GM19035 (cell line): ENCODE measurements at regions not wholly inside any gene's neighbourhood (a gene's known extent, or its start where the extent isn't known, plus 50 kb on each side); places are given as distances from the start of the nearest gene placed in this dataset.
"Not testable (repeated sequence)": the region's sequence is repeated elsewhere in the genome, so short reads cannot be mapped to it uniquely, and the experiment has no call there.

Source experiments
- ATAC-seq: cut with Tn5 transposase; IDR thresholded peaks from one replicate; pipeline ENCODE4 v1.9.1; 2021; ENCODE audit not compliant: unreplicated experiment

DNA sequence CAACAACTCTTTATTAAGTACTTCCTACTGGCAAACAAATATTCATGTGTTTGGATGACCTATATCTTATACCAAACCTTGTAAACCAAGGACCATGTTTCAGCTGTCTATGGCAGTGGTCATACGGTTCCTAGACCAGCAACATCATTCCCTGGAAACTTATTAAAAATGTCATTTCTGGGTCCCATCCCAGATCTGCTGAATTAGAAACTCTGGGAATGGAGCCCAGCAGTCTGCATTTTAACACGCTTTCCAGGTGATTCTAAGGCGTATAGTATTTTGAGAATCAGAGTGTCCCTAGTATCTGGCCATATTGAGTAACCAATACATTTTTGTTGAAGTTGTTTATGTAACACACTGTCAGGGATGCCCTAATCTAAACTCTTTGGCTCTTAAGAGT, 363.4 kb upstream of the LRRC3B start:
- ATAC-seq: no peak

DNA sequence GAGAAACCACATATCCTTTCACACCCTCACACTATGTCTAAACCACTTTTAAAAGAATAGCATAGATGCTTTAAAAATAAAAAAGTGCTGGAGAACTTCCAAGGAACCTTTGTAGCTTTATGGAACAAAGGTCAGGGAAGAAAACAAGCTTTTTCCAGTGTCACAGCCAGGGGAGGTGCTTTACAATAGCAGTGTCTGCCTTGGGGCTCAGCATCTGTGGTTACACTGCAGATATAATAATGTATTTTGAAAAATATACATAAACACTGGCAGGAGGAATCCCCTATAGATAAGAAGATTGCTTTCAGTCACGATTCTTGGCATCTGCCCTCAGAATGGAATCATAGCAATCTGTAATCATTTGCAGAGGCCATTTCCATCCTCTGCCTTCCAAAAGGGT, 362.4 kb upstream of the LRRC3B start:
- no peak for ATAC-seq

DNA sequence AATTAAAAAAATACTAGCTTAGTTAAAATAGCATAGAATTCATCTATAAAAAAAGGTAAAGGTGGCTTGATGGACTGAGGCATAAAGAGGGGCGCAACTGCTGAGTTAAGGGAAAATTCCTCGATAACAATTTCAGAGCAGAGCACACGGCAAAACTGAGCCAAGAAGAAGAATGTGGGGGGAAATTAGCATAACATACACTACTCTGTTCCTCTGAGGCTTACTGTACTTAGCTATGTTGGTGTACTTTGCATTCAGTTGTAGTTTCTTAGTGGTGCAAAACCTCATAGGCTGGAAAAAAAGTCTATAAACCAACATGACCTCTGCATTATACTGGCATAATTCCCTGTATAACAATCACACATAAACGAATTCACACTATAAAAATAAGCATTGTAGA, 357.9 kb upstream of the LRRC3B start:
- no peak for ATAC-seq

DNA sequence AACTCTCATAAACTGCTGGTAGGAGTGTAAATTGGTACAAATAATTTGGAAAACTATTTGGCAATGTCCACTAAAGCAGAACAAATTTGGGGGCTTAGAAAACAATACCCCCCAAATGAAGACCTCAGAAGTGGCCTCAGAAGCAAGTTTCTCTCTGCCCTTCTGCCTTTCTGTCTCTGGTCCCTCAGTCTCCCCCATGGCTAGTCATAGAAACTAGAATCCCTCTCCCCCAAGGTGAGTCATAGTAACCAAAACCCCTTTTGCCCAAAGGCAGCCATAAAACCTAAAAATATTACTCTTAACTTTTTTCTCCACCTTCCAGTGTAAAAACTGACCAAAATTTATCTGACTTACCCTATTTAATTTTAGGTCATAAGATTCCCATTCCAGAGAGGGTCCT, 350.7 kb upstream of the LRRC3B start:
- no peak for ATAC-seq

DNA sequence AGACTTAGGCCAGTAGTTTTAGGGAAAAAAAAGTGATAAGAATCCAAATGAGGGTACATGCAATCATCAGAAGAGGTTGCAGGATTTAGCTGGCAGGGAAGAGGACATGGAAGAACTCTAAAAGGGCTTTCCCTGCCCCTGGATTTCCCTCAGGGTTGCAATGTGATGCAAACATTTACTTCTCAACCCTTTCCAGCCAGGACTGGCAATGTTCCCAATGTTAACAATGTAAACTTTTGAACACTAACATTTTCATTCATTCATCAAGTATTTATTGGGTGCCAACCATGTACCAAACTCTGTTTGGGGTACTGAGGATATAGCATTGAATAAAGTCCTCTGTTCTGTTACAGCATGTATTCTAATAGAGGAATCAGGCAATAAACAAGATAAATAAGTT, 349.4 kb upstream of the LRRC3B start:
- ATAC-seq: no peak

DNA sequence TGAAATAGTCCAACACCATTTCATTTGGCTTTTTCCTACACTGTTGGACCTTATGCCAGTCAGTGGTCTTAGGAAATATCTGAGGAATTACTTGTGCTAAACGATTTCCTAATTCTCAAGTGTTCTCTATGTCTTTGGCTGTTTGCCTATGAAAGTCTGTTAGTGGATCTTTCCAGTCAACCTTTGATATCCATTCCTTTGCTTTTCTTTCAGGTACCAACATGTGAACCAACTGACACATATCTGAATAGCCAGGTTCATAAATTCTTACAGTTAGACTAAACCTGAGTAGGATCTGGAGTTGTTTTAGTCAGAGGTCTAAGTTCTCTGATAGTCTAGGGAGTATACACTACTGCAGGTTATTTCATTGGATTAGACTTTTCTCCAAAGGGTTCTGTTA, 343.5 kb upstream of the LRRC3B start:
- ATAC-seq: no peak

DNA sequence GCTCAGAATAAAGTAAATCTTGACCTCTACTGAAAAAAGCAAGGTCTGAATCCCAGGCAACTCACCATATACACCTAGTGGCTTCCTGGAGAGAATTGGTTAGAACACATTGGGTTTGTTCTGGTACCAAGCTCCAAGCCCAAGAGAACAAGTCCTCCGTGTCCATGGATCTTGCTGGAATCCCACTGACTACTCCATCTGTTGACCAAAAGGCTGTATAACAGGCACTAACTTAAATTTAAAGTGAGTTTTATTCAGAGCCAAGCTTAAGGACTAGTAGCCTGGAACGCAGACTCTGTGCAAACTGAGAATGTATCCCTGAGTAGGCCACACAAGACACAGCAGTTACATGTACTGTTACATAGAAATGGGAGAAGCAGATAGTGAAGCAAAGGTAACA, 342.1 kb upstream of the LRRC3B start:
- ATAC-seq: no peak

DNA sequence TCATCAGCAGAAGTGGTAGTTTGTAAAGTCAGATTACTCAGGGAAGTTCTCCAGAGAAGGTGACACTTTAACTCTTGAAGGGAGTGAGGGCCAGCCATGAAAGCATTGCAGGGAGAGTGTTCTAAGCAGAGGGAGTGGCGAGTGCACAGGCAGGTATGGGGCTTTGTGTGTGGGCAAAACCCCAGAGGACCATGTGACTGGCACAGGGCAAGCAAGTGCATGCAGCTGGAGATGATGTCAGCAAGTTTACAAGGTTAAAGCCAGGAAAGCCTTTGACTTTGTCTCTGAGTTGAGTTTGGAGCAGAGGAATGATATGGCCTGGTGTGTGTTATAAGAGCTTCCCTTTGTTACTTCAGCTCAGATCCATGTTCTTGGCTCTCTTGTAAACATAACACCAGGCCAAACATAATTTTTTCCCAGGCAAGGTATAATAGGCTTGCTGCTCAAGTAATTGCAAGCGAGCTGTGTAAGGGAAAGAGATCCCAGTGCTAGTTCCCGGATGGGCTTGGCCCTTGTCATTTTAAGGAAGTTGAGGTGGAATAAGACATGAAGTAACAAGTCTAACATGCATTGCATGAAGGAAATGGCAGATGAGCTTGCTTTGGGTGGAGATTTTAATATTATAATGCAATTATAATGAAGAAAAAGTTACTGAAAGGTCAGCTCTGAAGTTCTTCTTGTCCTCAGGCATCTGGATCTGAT, 341.1 kb upstream of the LRRC3B start:
- ATAC-seq: no peak

DNA sequence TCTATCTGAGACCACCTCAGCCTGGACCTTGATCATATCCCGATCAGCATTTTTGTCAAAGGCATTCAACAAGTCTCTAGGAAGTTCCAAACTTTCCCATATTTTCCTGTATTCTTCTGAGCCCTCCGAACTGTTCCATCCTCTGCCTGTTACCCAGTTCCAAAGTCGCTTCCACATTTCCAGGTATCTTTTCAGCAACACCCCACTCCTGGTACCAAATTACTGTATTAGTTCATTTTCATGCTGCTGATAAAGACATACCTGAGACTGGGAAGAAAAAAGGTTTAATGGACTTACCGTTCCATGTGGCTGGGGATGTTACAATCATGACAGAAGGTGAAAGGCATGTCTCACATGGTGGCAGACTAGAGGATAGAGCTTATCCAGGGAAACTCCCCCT, 338.1 kb upstream of the LRRC3B start:
- ATAC-seq: not testable (repeated sequence)

DNA sequence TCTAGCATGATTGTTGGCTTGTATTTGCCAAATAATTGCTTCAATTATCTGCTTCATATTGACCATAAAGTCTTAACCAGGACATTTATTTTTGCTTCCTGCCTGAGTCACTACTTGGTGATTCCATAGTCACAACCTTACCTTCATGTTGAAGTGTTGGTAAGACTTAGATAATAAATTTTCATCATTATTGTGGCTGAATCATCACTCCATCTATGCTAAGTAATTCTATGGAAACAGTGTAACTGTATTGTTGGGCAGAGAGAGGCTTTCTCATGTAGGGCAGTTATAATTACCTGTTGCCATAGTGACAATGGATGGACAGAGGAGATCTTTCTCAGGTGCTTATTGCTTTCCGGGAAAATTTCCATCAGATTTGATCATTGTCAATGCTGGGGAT, 330.7 kb upstream of the LRRC3B start:
- no peak for ATAC-seq

DNA sequence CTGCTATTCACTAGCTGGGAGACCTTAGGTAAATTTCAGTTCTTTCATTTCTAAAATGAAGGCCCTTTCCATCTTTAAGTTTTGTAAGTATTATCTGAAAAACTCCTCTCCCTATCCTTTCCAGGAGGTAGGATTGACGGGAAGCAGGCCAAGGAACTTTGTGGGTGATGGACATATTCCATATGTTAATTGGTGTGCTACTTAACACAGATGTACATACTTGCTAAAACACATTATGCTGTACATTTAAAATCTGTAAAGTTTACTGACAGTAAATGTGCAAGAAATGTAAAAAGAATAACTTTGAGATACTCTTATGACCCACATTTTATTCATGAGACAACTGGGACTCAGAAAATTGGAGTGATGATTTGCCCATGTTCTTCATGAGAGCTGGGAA, 329.8 kb upstream of the LRRC3B start:
- ATAC-seq: no peak

DNA sequence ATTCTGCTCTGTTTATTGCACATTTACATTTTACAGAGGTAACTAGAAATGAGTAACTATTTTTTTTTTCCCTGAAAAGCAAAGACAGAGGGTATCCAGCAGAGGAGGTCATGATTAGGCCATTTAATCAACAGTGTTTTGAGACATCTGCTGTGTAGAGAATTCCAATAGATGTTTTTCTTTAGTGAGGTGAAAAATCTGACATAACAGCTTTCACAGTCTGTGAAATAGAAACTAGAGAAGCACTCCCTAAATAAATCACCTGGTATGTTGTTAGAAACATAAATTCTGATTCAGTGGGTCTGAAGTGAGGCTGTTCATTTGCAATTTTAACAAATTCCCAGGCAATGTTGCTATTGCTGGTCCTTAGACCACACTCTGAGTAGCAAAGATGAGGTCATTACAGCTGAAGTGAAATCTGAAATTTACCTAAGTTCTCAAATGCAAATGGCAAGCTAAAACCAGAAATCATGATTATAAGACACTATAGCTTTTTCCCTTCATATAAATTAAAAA, 329.2 kb upstream of the LRRC3B start:
- no peak for ATAC-seq

DNA sequence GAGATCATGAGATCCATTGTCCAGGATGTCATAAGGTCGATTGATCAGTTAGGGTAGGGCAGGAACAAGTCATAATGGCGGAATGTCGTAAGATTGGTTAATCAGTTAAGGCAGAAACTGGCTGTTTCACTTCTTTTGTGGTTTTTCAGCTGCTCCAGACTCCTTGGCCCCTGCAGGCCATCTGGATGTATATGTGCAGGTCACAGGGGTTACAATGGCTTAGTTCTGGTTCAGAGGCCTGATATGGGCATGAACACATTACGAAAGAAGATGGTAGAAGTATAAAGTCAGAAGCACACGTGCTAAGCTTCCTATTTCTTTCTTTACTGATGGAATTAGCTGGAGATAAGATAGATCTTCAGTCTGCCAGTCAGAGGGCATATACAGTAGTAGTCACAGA, 315.4 kb upstream of the LRRC3B start:
- ATAC-seq: no peak

DNA sequence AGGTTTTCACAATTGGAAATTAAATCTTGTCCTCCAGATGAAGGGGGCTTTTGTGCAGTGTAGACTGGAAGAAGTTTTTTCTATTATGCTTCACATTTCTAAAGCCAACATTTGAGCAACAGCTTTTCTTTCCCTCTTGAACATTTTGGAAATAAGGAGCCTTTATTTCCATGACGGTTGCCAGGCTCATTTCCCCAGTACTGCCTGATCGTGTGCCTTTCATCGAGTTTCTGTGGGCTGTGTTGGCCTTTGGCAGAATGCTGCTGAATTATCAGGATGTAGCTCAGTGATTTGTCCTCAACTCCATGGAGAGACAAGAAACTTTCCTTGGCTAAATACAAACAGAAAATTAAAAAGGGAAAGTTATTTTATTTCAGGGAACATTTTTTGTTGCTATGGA, 314.8 kb upstream of the LRRC3B start:
- ATAC-seq: no peak

DNA sequence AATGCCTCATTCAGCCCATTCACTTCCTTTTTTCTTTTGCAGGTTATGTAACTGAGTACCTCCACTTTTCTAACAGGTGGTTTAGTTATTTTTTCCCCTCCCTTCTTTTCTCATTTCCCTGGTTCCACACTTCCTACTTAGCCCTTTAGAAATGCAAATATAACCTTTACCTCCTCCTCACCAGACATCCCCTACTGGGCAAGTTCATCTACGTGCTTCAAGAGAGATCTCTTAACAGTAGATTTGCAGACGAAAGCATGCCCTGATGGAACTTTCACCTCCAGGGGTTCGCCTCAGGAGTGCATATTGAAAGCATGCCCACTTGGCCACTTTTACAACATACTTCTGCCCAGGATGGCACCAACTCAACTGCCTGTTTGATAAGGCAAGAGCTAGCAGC, 314.1 kb upstream of the LRRC3B start:
- no peak for ATAC-seq

DNA sequence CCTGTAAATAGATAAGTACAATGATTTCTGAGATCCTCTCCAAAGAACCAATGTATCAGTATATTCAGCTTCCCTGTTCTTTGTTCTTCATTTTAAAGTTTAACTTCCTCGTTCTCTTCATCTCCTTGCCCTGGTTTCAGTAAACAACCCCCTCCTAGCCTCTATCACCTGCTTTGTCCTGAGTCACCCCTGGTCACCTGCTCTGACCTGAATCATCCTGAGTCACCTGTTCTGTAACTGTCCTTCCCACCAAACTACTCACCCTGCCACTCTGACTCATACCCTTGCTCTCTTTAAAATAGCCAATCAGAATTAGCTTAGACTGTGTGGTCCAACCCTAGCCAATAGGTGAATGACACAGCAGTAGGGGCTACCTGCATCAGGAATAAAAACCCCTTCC, 313.0 kb upstream of the LRRC3B start:
- ATAC-seq: not testable (repeated sequence)

DNA sequence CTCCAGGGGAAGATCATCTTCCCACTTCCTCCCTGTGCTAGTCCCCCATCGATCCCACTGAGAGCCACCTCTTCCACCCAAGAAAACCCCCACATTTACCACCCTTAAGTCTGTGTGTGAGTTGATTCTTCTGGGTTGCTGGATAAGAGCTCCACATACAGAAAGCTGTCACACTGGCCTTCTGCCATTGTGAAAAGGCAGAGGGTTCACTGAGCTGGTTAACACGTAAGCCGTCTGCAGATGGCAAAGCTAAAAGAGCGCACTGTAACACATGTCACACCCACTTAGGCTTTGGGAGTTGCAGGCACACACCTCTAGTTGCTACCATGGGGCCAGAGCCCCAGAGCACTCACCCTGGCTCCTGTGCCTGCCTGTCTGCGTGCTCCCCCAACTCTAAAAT, 309.8 kb upstream of the LRRC3B start:
- ATAC-seq: no peak

DNA sequence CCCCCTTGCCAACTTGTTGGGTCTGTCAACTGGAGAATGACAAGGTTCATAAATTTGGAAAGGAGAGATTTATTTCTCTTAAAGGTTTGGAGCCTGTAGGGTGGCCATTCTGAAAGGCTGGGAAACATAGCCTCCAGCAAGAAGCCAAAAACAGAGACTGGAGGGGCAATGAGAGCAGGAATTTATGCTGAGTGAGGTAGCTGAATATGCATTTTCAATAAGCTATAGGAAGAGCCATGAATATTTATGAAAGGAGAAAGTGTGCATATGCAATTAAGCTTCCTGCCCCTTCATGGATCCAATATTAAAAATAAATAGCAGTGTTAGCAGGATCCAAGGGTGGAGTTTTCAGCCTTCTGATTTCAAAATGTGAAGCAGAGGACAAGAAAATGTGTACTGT, 306.1 kb upstream of the LRRC3B start:
- no peak for ATAC-seq

DNA sequence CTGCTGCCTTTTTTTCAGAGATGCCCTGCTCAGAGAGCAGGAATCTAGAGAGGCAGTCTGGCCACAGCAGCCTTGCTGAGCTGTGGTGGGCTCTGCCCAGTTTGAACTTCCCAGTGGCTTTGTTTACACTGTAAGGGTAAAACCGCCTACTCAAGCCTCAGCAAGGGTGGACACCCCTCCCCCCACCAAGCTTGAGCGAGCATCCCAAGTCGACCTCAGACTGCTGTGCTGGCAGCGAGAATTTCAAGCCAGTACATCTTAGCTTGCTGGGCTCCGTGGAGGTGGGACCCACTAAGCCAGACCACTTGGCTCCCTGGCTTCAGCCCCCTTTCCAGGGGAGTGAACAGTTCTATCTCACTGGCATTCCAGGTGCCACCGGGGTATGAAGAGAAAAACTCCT, 298.8 kb upstream of the LRRC3B start:
- ATAC-seq: not testable (repeated sequence)

DNA sequence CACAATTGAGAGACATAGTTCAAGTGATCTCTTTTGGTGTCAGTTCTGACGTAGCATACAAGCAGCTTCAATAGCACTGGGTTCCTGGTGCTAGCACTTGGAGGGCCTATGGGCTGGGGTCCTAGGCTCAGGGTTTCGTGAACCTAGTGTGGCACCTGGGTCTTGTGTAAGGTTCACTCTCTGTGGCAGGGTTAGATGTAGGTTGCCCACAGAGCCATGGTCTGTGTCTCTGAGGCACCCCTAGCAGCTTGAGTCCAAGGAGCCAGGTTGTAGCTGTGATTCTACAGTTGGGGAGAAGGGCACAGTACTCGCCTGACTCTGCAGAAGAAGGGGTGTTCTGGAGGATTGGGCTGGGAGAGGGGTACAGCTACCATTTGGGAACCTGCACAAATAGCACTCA, 282.6 kb upstream of the LRRC3B start:
- ATAC-seq: no peak

DNA sequence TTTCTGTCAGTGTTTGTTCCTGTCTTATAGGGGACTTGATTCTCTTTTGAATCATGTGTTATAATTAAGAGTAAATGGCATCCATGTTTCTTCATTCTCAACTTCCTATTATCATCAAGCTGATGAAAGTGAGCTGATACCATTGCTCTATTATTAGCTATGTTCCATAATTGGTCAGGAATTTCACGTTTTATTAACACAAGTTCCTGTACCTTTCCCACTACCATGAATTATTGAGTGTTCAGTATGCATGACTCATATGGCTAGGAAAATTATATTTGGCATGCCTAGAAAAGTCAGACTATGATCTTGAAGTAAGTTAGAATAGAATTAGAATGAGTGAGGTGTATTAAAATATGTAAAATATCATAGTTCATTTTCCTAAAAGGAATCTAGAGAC, 278.9 kb upstream of the LRRC3B start:
- ATAC-seq: no peak

DNA sequence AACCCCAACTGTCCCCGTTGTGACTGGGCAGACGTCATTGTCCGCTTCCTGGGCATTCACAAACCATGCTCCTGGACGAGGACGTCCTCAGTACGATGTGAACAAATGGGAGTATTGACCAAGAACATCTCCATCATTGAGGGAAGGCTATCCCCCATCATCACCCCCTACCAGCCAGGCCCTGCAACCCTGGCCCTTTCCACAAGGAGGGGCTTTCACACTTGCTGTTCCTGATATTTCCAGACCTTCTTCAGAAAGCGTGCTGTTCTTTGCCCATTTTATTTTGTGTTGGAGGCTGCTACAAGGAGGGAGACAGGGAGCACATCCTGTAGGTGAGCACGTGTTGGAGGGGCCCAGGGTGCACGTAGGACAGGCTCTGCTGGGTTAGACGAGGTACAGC, 277.0 kb upstream of the LRRC3B start:
- no peak for ATAC-seq

DNA sequence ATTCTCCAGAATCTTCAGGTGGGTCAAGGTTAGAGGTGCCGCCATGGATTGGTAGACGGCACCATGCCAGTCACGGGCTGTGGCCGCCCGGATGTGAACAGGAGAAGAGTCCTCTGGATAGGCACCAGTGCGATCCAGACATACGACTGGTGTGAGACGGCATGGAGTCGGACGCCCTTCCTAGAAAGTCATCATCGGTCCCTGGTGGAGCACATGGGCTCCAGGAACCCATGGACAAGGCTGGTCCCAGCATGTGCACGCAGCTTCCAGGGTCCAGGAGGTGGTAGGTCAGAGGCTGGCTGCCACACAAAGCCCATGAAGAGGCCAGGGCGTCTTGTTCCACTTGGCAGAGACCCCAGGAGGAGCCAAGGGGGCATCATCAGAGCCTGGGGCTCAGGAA, 276.1 kb upstream of the LRRC3B start:
- ATAC-seq: no peak
